ENCODE measurements at regions not wholly inside any gene's neighbourhood (a gene's known extent, or its start where the extent isn't known, plus 50 kb on each side); places are given as distances from the start of the nearest gene placed in this dataset.

DNA sequence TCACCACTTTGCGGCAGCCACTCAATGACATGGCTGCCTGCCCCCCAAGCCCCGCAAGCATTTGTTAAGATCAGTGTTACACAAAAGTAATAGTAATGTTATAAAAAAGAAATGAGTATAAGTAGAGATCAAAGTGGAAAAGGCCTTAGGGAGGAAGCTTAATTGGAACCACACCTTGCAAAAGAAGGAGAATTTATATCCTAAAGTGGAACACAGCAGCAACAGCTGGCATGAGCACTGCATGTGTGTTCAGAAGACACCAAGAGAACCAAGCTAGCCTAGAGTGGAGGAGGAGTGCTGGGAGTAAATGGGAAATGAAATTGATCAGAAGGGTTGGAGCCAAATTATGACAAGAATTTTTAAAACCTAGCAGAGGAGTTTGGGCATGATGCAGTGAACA is 73.1 kb upstream of the STK17B start (continued):
- TF ChIP-seq, protein P1, sequence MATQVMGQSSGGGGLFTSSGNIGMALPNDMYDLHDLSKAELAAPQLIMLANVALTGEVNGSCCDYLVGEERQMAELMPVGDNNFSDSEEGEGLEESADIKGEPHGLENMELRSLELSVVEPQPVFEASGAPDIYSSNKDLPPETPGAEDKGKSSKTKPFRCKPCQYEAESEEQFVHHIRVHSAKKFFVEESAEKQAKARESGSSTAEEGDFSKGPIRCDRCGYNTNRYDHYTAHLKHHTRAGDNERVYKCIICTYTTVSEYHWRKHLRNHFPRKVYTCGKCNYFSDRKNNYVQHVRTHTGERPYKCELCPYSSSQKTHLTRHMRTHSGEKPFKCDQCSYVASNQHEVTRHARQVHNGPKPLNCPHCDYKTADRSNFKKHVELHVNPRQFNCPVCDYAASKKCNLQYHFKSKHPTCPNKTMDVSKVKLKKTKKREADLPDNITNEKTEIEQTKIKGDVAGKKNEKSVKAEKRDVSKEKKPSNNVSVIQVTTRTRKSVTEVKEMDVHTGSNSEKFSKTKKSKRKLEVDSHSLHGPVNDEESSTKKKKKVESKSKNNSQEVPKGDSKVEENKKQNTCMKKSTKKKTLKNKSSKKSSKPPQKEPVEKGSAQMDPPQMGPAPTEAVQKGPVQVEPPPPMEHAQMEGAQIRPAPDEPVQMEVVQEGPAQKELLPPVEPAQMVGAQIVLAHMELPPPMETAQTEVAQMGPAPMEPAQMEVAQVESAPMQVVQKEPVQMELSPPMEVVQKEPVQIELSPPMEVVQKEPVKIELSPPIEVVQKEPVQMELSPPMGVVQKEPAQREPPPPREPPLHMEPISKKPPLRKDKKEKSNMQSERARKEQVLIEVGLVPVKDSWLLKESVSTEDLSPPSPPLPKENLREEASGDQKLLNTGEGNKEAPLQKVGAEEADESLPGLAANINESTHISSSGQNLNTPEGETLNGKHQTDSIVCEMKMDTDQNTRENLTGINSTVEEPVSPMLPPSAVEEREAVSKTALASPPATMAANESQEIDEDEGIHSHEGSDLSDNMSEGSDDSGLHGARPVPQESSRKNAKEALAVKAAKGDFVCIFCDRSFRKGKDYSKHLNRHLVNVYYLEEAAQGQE (IDR thresholded peaks at IDR 0.05; ENCODE audit: borderline replicate concordance), result no peak
- TF ChIP-seq, protein P1 (CRISPR knock-in tag; IDR thresholded peaks at IDR 0.05; ENCODE audit: low read depth), result no peak
- TF ChIP-seq ZNF778 (CRISPR knock-in tag; IDR thresholded peaks at IDR 0.05), result no peak
- TF ChIP-seq RNF2 (IDR thresholded peaks at IDR 0.05), result no peak
- TF ChIP-seq PCBP1 (IDR thresholded peaks at IDR 0.05; ENCODE audit: low read depth, low read length, poor library complexity, severe bottlenecking), result no peak
- TF ChIP-seq, protein P2, sequence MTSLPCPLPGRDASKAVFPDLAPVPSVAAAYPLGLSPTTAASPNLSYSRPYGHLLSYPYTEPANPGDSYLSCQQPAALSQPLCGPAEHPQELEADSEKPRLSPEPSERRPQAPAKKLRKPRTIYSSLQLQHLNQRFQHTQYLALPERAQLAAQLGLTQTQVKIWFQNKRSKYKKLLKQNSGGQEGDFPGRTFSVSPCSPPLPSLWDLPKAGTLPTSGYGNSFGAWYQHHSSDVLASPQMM (CRISPR knock-in tag; IDR thresholded peaks at IDR 0.05), result no peak
